Activated CD8-positive, alpha-beta T cell treated with anti-CD3 and anti-CD28 coated beads for 36 hours (primary cell): ENCODE measurements at regions not wholly inside any gene's neighbourhood (a gene's known extent, or its start where the extent isn't known, plus 50 kb on each side); places are given as distances from the start of the nearest gene placed in this dataset.

Experiments used
- ATAC-seq: fragments of 200-7000 bp; cut with Tn5 transposase; one replicate; pipeline ENCODE4 v1.10.0; 2021; ENCODE audit warnings: mild to moderate bottlenecking, moderate library complexity
- CTCF ChIA-PET: fragments of 350-600 bp; sonication (Branson Sonifier 250); formaldehyde crosslinking; loops from one replicate; lab custom pipeline; 2021; ENCODE audit warnings: antibody characterized with exemption; lab: Charles Lee
- POLR2A ChIA-PET: fragments of 350-600 bp; sonication (Branson Sonifier 250); formaldehyde crosslinking; loops from one replicate; lab custom pipeline; 2021; ENCODE audit warnings: antibody characterized with exemption; lab: Charles Lee
- DNase-seq: peaks from one replicate; pipeline ENCODE4 v3.0.0-alpha.2; 2020
- H3K27ac Mint-ChIP-seq: one replicate; pipeline ENCODE4 v1.8.0; 2021; ENCODE audit warnings: mild to moderate bottlenecking, mixed read lengths
- H3K27me3 Mint-ChIP-seq: one replicate; pipeline ENCODE4 v1.8.0; 2021; ENCODE audit warnings: mixed read lengths
- H3K36me3 Mint-ChIP-seq: one replicate; pipeline ENCODE4 v1.8.0; 2021; ENCODE audit warnings: low read depth, mixed read lengths
- H3K4me1 Mint-ChIP-seq: one replicate; pipeline ENCODE4 v1.8.0; 2021; ENCODE audit warnings: low read depth, mixed read lengths
- H3K4me3 Mint-ChIP-seq: one replicate; pipeline ENCODE4 v1.8.0; 2021; ENCODE audit warnings: mild to moderate bottlenecking, moderate library complexity, mixed read lengths
- H3K9me3 Mint-ChIP-seq: one replicate; pipeline ENCODE4 v1.8.0; 2021; ENCODE audit warnings: mixed read lengths
- CTCF ChIP-seq: fragments of 200-600 bp; IDR thresholded peaks from one replicate; pipeline ENCODE4 v1.8.0; 2022; ENCODE audit warnings: antibody characterized with exemption, mild to moderate bottlenecking
- intact Hi-C: fragments of 100-400 bp; cut with micrococcal nuclease; formaldehyde crosslinking; loops from one replicate; pipeline ENCODE4 v1.10.0; 2022

GRCh38 chr10:28743576-28743975 lies 66.3 kb downstream of the BAMBI start:
- H3K27me3 Mint-ChIP-seq = peaks cover 12% of the 10 kb centered on the region
- no peak for TF ChIP-seq CTCF
- DNase-seq (no peak), ATAC-seq (no peak)
- CTCF ChIA-PET = no interaction called here
- no peak overlapping the region for H3K27ac Mint-ChIP-seq
- H3K4me1 Mint-ChIP-seq = no peaks in the 10 kb centered on the region
- H3K4me3 Mint-ChIP-seq = no peak overlapping the region
- H3K9me3 Mint-ChIP-seq = peaks cover 2% of the 10 kb centered on the region
- POLR2A ChIA-PET = no interaction called here
- intact Hi-C loops = no loop called here
- no peaks in the 10 kb centered on the region for H3K36me3 Mint-ChIP-seq

GRCh38 chr10:28744069-28744768 lies 66.9 kb downstream of the BAMBI start:
- Mint-ChIP-seq H3K9me3 (peaks cover 2% of the 10 kb centered on the region), H3K36me3 (no peaks in the 10 kb centered on the region), H3K27me3 (peaks cover 7% of the 10 kb centered on the region), H3K27ac (no peak overlapping the region), H3K4me3 (no peak overlapping the region), H3K4me1 (no peaks in the 10 kb centered on the region)
- intact Hi-C loops = no loop called here
- no peak for DNase-seq
- TF ChIP-seq CTCF = no peak
- ATAC-seq = no peak
- POLR2A ChIA-PET = no interaction called here
- CTCF ChIA-PET = no interaction called here

- ChIA-PET POLR2A (no interaction called here), CTCF (interaction anchor here (1.2 kb wide), 1 partner anchor 15 kb away, joined by 4 read pairs; no protein-coding TSS in a partner anchor)
- Mint-ChIP-seq H3K27me3 (peaks cover 19% of the 10 kb centered on the region), H3K9me3 (peaks cover 4% of the 10 kb centered on the region), H3K36me3 (peaks cover 1% of the 10 kb centered on the region), H3K4me3 (no peak overlapping the region), H3K27ac (no peak overlapping the region), H3K4me1 (no peaks in the 10 kb centered on the region)
- no peak for DNase-seq
- intact Hi-C loops = no loop called here
- no peak for TF ChIP-seq CTCF
- no peak for ATAC-seq
Measured at GRCh38 chr10:28754930-28755718, 77.8 kb downstream of the BAMBI start.

- intact Hi-C loops = no loop called here
- ChIA-PET POLR2A (no interaction called here), CTCF (no interaction called here)
- no peak overlapping the region for H3K4me3 Mint-ChIP-seq
- H3K4me1 Mint-ChIP-seq = no peaks in the 10 kb centered on the region
- no peak overlapping the region for H3K27ac Mint-ChIP-seq
- no peak for ATAC-seq
- DNase-seq = no peak
- H3K9me3 Mint-ChIP-seq = no peaks in the 10 kb centered on the region
- no peak for TF ChIP-seq CTCF
- H3K36me3 Mint-ChIP-seq = no peaks in the 10 kb centered on the region
- H3K27me3 Mint-ChIP-seq = peaks cover 17% of the 10 kb centered on the region
Measured at GRCh38 chr10:28761084-28761846, 83.9 kb downstream of the BAMBI start.
